Keratinocyte (primary cell): ENCODE measurements at regions not wholly inside any gene's neighbourhood (a gene's known extent, or its start where the extent isn't known, plus 50 kb on each side); places are given as distances from the start of the nearest gene placed in this dataset.

Source experiments
- DNase-seq: peaks from one replicate; pipeline ENCODE4 v3.0.0-alpha.2; 2011; ENCODE audit warnings: low read depth, missing footprints, low spot score
- FAIRE-seq: peaks from 2 replicates; lab custom pipeline; 2011; peaks lifted over from hg19 to GRCh38; lab: Jason Lieb, UNC
- H2AFZ ChIP-seq: 2 replicates; pipeline ENCODE4 v1.6.0; 2012; ENCODE audit warnings: low read length, control low read depth, inconsistent platforms; ENCODE audit not compliant: control insufficient read depth
- H3K27ac ChIP-seq: 2 replicates; pipeline ENCODE4 v1.5.1; 2011; ENCODE audit warnings: low read length; ENCODE audit not compliant: control insufficient read depth, insufficient read depth
- H3K27me3 ChIP-seq: 3 replicates; pipeline ENCODE4 v1.6.0; 2011; ENCODE audit warnings: low read length; ENCODE audit not compliant: control insufficient read depth, insufficient read depth; ENCODE audit errors: extremely low read depth
- H3K36me3 ChIP-seq, 2 experiments: 2 replicates in 1 of 2; 3 replicates in 1 of 2; pipeline ENCODE4 v1.5.1; 2011; ENCODE audit warnings: low read length in 2 of 2, mild to moderate bottlenecking in 1 of 2; ENCODE audit not compliant: control insufficient read depth in 2 of 2, insufficient read depth in 2 of 2; ENCODE audit errors: extremely low read depth in 1 of 2
- H3K4me1 ChIP-seq: 3 replicates; pipeline ENCODE4 v1.5.1; 2011; ENCODE audit warnings: low read length; ENCODE audit not compliant: control insufficient read depth, insufficient read depth; ENCODE audit errors: extremely low read depth
- H3K4me2 ChIP-seq: 3 replicates; pipeline ENCODE4 v1.6.0; 2011; ENCODE audit warnings: low read depth, low read length; ENCODE audit not compliant: control insufficient read depth, insufficient read depth; ENCODE audit errors: extremely low read depth
- H3K4me3 ChIP-seq, 3 experiments: fragments of 200-600 bp in 1 of 3; sonication (generic) in 1 of 3; 2 replicates in 2 of 3; 3 replicates in 1 of 3; pipeline ENCODE4 v1.5.1; 2011 to 2016; ENCODE audit warnings: low read length in 3 of 3, mild to moderate bottlenecking in 3 of 3, control low read depth in 2 of 3, inconsistent platforms in 1 of 3, low read depth in 1 of 3, mixed read lengths in 1 of 3, mixed run types in 1 of 3, moderate library complexity in 1 of 3; ENCODE audit not compliant: control insufficient read depth in 2 of 3, insufficient read depth in 2 of 3; ENCODE audit errors: extremely low read depth in 1 of 3
- H3K79me2 ChIP-seq: 2 replicates; pipeline ENCODE4 v1.6.0; 2012; ENCODE audit warnings: low read length; ENCODE audit not compliant: control insufficient read depth, insufficient read depth
- H3K9ac ChIP-seq: 3 replicates; pipeline ENCODE4 v1.6.0; 2011; ENCODE audit warnings: low read length; ENCODE audit not compliant: control insufficient read depth, insufficient read depth; ENCODE audit errors: extremely low read depth
- H3K9me1 ChIP-seq: 3 replicates; pipeline ENCODE4 v1.6.0; 2011; ENCODE audit warnings: low read length; ENCODE audit not compliant: control insufficient read depth, insufficient read depth; ENCODE audit errors: extremely low read depth
- H3K9me3 ChIP-seq: 2 replicates; pipeline ENCODE4 v1.5.1; 2012; ENCODE audit warnings: low read depth, low read length; ENCODE audit not compliant: control insufficient read depth
- H4K20me1 ChIP-seq: 3 replicates; pipeline ENCODE4 v1.6.0; 2011; ENCODE audit warnings: low read length; ENCODE audit not compliant: control insufficient read depth, insufficient read depth; ENCODE audit errors: extremely low read depth
- EZH2 ChIP-seq: IDR thresholded peaks from one replicate; pipeline ENCODE4 v1.6.1; 2012; ENCODE audit warnings: inconsistent platforms, mild to moderate bottlenecking, low read length, moderate library complexity
- dilution Hi-C: fragments of 300-500 bp; cut with MboI; formaldehyde crosslinking; loops from one replicate; pipeline ENCODE4 v1.7.0; 2020; ENCODE audit warnings: low sequenced_read_pairs; ENCODE audit not compliant: extremely low pct_ligation_motif_present
- TF ChIP-seq, protein P1 (sequence below), 3 experiments: IDR thresholded peaks in 1 of 3; conservative IDR thresholded peaks in 1 of 3; optimal IDR thresholded peaks in 1 of 3; 2 replicates in 2 of 3; 3 replicates in 1 of 3; pipeline versions ENCODE3 to v1.5.1; 2011; ENCODE audit warnings: low read length in 3 of 3, mild to moderate bottlenecking in 3 of 3, moderate library complexity in 2 of 3, control low read depth in 1 of 3, inconsistent platforms in 1 of 3; ENCODE audit not compliant: insufficient read depth in 2 of 3; ENCODE audit errors: extremely low read depth in 1 of 3

DNA sequence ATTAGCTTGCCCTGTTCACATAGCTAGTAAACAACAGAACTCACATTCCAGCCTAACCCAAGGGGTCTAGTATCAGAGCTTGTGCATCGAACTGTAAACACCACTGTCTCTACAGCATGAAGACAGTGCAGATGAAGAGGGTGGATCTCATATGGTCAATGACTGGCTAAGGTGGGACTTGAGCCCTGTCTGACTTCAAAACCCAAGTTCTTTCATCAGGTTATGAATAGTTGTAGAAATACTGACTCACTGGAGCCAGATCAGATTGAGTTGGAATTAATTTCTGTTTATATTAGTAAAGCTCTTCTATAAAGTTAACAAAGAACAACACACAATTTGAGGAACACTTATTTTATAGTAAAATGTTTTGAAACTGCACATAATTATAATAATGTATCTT, 161.7 kb upstream of the ARHGAP20 start:
- Histone ChIP-seq H3K4me2 (no peak overlapping the region), H3K27me3 (peaks cover 12% of the 10 kb centered on the region), H3K36me3 (no peaks in the 10 kb centered on the region), H3K9ac (no peak overlapping the region), H3K9me3 (no peaks in the 10 kb centered on the region), H4K20me1 (no peaks in the 10 kb centered on the region), H3K4me3 (no peak overlapping the region), H3K27ac (no peak overlapping the region), H2AFZ (no peak overlapping the region), H3K9me1 (no peaks in the 10 kb centered on the region), H3K4me1 (no peaks in the 10 kb centered on the region), H3K79me2 (no peaks in the 10 kb centered on the region)
- TF ChIP-seq, protein P1, sequence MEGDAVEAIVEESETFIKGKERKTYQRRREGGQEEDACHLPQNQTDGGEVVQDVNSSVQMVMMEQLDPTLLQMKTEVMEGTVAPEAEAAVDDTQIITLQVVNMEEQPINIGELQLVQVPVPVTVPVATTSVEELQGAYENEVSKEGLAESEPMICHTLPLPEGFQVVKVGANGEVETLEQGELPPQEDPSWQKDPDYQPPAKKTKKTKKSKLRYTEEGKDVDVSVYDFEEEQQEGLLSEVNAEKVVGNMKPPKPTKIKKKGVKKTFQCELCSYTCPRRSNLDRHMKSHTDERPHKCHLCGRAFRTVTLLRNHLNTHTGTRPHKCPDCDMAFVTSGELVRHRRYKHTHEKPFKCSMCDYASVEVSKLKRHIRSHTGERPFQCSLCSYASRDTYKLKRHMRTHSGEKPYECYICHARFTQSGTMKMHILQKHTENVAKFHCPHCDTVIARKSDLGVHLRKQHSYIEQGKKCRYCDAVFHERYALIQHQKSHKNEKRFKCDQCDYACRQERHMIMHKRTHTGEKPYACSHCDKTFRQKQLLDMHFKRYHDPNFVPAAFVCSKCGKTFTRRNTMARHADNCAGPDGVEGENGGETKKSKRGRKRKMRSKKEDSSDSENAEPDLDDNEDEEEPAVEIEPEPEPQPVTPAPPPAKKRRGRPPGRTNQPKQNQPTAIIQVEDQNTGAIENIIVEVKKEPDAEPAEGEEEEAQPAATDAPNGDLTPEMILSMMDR (optimal IDR thresholded peaks at IDR 0.05 in 1 of 3, IDR thresholded peaks at IDR 0.05 in 1 of 3, conservative IDR thresholded peaks at IDR 0.05 in 1 of 3; ENCODE audit: extremely low read depth in 1 of 3, insufficient read depth in 2 of 3, low read length in 3 of 3): no peak
- TF ChIP-seq EZH2: no peak
- dilution Hi-C loops: no loop called here
- FAIRE-seq (no peak), DNase-seq (no peak)

DNA sequence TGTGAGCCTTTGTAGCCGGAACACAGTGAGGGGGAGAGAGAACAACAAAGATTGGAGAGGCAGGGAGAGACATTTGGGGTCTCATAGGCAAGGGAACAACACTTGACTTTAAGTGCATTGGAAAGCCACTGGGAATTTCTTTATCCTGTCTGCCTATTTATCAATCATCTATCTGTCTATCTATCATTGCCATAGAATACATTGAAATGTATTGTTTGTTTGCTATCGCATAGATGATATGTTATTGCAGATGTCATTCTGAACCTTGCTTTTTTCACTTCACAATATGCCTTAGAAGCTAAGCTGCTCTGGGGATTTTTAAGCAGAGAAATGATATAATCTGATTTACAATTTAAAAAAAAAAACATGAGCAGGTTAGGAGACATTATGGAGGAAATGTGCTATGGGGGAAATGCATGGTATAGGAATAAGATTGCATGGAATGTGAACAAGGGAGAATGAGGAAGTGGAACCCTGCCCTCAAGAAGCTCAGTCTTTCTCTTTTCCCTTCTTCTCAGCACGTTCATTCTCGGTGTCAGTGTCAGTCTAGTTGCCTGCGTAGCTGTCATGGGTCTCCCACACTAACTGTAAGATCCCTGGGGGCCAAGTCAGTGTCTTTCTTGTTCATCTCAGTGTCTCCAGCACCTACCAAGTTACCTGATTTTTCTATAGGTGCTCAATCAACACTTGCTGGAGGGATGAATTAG, 158.7 kb upstream of the ARHGAP20 start:
- no peak for FAIRE-seq
- no peak overlapping the region for H3K9ac ChIP-seq
- no peaks in the 10 kb centered on the region for H3K79me2 ChIP-seq
- dilution Hi-C loops: no loop called here
- no peaks in the 10 kb centered on the region for H4K20me1 ChIP-seq
- H3K36me3 ChIP-seq: no peaks in the 10 kb centered on the region
- no peaks in the 10 kb centered on the region for H3K9me1 ChIP-seq
- no peak overlapping the region for H2AFZ ChIP-seq
- H3K4me1 ChIP-seq: no peaks in the 10 kb centered on the region
- no peak overlapping the region for H3K4me2 ChIP-seq
- no peak for DNase-seq
- H3K9me3 ChIP-seq: no peaks in the 10 kb centered on the region
- H3K27ac ChIP-seq: no peak overlapping the region
- TF ChIP-seq EZH2: no peak
- TF ChIP-seq, protein P1 (optimal IDR thresholded peaks at IDR 0.05 in 1 of 3, IDR thresholded peaks at IDR 0.05 in 1 of 3, conservative IDR thresholded peaks at IDR 0.05 in 1 of 3; ENCODE audit: extremely low read depth in 1 of 3, insufficient read depth in 2 of 3, low read length in 3 of 3): no peak
- H3K27me3 ChIP-seq: peaks cover 12% of the 10 kb centered on the region
- no peak overlapping the region for H3K4me3 ChIP-seq
